ENCODE measurements at regions not wholly inside any gene's neighbourhood (a gene's known extent, or its start where the extent isn't known, plus 50 kb on each side); places are given as distances from the start of the nearest gene placed in this dataset.
A peak's percentile ranks its signal among the peaks of the same experiment; 100 is the strongest.

GRCh38 chr5:62256161-62257019 is 49.6 kb upstream of the KIF2A start:
- POLR2A ChIA-PET, result interaction anchor here (0.8 to 2.3 kb wide), 8 partner anchors 12 to 146 kb away, joined by 3 to 9 read pairs (median 5); partner anchors contain the start of gene KIF2A
- peaks cover 79% of the 10 kb centered on the region for H3K4me1 Mint-ChIP-seq (ENCODE audit: low read depth)
- no peaks in the 10 kb centered on the region for H3K27me3 Mint-ChIP-seq
- peak overlapping the region; percentile 52 for H3K4me3 Mint-ChIP-seq
- CTCF ChIA-PET, result interaction anchor here (1.0 to 1.1 kb wide), 2 partner anchors 29 to 32 kb away, joined by 3 to 5 read pairs; no protein-coding TSS in a partner anchor
- DNase-seq (peak; percentile 51), ATAC-seq (peak; percentile 79)
- H3K36me3 Mint-ChIP-seq (ENCODE audit: low read depth), result peaks cover 33% of the 10 kb centered on the region
- intact Hi-C loops (cut with micrococcal nuclease), result loop anchor here (5.0 kb wide), 1 partner anchor 51 kb away; the partner anchor contains the start of gene KIF2A
- no peak for TF ChIP-seq CTCF (IDR thresholded peaks at IDR 0.05)
- H3K9me3 Mint-ChIP-seq, result peaks cover 16% of the 10 kb centered on the region
- H3K27ac Mint-ChIP-seq, result peak overlapping the region; percentile 88

Data from activated CD8-positive, alpha-beta T cell treated with anti-CD3 and anti-CD28 coated beads for 36 hours (primary cell).